Fibroblast of skin of scalp (primary cell): ENCODE measurements at regions not wholly inside any gene's neighbourhood (a gene's known extent, or its start where the extent isn't known, plus 50 kb on each side); places are given as distances from the start of the nearest gene placed in this dataset.
"Not testable (repeated sequence)": the region's sequence is repeated elsewhere in the genome, so short reads cannot be mapped to it uniquely, and the experiment has no call there.

Experiments
- DNase-seq: peaks from one replicate; pipeline ENCODE4 v3.0.0-alpha.2; 2013

- peak; percentile 33 for DNase-seq
These were observed 204.5 kb downstream of the ACKR3 start for GRCh38 chr2:236774171-236774570.

GRCh38 chr2:236775511-236775910, 205.9 kb downstream of the ACKR3 start:
- DNase-seq = no peak

- DNase-seq = no peak
These were observed 206.6 kb downstream of the ACKR3 start for GRCh38 chr2:236776206-236776605.

DNA sequence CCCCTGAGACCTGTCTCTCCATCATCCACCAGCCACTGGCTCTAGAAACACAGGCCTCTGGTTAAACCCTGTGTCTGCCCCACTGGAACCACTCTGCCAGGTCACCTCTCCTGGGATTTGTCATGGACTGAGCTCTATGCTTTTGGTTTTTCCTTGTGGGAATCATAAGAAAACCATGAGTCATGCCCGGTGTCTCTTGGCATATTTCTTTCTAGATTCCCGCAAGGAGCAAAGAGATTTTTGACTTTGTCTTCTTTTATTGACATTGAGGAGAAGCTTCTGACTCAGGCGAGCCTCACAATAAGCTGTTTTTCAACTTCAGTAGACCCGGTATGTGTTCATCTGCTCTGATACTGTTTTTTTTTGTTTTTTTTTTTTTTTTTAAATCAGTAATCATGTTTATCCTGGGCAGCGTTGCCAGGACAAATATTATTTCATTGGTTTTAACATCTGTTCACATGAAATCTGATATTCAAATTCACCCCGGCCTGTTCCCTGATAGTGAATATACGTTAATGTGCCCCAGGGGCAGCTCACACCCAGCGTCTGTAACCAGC, 207.1 kb downstream of the ACKR3 start:
- peak; percentile 96 for DNase-seq

DNA sequence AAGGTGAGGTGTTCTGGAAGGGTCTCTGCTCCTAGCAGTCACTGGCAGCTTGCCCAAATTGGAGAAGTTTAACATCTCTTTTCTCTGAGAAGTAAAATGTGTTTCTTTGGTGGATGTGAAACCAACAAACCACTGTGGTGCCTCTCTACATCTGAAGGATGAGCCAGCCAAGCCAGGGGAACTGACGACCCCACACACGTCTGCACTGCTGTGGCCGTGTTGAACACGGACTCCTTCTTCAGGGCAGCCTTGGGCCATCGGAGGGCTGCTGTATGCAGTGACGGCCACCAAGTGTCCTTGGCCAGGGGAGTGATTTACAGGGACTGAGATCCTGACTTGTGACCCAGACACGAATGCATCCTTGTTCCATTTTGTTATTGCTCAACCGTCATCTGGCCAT, 207.8 kb downstream of the ACKR3 start:
- no peak for DNase-seq

DNA sequence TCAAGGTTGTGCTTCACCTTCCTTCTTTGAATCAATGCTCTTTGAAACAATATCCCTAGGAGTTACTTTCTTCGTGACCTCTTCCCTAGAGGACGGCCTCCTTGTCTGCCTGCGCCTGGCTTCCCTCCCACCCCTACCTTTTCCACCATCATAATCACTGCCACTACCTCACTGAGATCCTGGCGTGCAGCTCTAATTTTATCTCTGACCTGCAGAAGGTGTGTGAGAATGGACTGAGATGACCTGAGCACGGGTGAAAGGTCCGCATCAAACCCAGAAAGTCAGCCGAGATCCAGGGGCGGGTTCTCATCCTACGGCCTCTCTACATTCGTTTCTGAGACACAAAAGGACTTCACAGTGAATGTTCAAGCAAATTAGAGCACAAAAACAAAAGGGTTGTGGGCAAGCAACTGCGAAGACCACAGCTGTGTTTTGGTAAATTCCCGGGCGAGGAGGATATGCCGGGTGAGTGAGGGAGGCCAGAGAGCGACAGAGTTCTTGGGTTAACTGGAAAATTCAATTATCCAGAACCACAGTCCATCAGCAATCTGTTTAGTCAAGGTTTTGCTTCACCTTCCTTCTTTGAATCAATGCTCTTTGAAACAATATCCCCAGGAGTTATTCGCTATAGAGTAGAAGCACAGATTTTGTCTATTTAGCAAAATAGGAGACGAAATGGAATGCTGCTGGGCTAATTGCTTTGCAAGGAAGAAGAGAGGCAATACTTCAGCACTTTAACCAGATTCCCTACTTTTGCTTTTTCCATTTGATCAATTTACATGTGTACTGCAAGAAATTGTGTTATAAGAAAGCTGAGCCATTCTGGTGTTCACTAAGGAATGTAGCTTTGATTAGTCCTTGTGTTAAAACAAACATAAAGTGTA, 212.6 kb downstream of the ACKR3 start:
- DNase-seq = no peak

GRCh38 chr2:236782938-236783337, 213.3 kb downstream of the ACKR3 start:
- DNase-seq = no peak

DNA sequence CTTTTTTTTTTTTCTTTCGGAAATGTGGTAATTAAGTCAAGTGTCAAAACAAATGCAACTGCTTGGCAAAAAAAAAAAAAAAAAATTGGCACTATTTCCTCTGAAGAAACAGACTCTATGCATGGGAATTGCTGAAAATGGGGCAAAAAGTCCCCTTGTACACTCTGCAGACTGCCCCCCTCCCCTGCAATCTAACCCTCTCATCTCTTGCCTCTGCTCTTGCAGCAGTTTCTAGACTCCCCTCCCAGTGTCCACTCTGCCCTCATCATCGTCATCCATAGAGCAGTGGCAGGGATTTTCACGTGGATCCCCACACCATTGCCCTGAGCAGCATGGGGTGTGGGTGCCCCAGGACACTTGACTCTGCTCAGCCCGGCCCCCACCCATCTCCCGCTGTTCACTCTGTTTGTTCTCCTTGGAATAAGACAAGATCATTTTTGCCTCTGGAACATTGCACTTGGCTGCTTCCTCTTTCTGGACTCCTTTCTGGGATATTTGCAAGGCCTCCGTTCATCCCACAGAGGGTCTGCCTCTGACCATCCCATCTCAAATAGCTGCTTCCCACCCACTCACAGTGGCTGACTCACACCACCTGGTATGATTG, 213.9 kb downstream of the ACKR3 start:
- DNase-seq = no peak

- DNase-seq = peak; percentile 50
These were observed 216.0 kb downstream of the ACKR3 start for GRCh38 chr2:236785611-236786057.

DNA sequence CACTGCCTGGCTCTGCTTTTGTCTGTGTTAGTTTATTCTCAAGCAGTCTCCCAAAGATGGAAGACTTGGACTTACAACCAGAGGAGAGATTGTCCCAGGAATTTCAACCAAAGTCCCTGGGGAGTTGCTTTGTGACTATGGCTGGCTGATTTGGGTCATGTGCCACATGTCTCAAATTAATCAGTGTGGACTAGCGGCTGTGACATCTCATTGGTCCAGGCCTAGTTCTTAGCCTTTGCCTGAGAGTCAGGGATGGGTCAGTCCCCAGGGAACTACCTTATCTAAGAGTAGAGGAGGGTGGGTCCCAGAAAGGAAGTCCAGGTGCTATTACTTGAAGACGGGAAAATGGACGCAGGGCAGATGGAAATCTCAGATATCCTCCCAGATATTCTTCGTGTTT, 217.1 kb downstream of the ACKR3 start:
- DNase-seq = peak; percentile 53

- not testable (repeated sequence) for DNase-seq
These were observed 217.8 kb downstream of the ACKR3 start for GRCh38 chr2:236787376-236787775.

- no peak for DNase-seq
These were observed 218.3 kb downstream of the ACKR3 start for GRCh38 chr2:236787885-236788284.

DNA sequence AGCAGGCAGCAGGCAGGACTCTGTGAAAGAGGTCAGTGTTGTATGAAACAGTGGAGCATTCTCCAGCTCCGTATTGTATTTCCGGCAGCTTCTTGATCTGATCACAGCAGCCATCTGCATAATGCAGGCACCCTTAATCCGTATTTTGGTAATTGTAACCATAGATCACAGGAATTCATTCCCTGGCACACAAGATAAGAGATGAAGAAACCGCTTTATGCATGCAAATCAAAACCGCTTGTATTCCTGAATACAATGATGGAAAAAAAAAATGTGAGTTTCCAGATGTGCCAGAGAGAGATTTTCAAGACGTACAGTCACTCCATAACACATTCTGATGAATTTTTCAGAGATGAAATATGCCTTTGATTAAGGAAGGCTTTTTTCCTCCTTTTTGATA, 221.3 kb downstream of the ACKR3 start:
- DNase-seq = peak; percentile 42

DNA sequence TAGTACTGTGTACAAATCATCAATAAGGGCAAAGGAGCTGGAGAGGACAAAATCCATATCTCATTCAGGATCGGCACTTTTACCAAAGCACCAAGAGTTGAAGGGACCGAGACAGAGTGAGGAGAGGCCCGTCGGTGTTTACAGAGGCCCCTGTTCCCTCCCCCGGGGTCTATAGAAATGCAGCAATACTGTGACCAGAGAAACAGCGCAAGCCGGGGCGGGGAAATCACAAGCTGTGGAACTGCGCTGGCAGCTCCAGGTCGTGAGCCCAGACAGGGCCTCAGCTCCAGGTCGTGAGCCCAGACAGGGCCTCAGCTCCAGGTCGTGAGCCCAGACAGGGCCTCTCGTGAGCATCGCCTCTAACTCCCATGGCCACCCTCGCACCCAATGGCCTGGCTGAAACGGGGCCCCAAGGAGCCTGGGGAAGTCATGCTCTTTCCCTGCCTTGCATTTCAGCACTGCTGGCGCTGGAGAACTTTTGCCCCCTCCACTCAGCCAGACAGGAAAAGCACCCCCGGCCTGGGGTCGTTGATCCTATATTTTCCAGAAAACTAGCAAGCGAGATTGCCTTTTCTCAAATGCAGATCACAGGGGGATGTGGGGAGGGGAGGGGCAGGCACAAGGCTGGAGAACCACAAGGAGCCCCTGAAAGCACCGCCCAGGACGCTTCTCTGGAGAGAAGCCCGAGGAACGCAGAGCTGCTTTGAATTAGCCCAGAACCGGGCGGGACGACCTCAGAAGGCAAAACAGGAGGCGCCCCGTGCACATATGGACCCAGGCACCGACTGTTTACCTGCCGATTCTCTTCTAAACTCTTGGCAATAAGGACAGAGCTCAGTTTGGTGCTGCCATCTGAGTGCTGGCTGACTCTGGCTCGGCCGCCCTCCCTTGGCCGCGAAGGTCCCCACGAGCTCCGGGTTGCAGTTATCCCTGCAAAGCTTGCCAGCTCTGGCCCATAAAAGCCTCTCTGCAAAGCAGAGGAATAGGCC, 223.7 kb downstream of the ACKR3 start:
- DNase-seq = peak; percentile 21

- peak; percentile 55 for DNase-seq
These were observed 224.7 kb downstream of the ACKR3 start for GRCh38 chr2:236794176-236794957.

DNA sequence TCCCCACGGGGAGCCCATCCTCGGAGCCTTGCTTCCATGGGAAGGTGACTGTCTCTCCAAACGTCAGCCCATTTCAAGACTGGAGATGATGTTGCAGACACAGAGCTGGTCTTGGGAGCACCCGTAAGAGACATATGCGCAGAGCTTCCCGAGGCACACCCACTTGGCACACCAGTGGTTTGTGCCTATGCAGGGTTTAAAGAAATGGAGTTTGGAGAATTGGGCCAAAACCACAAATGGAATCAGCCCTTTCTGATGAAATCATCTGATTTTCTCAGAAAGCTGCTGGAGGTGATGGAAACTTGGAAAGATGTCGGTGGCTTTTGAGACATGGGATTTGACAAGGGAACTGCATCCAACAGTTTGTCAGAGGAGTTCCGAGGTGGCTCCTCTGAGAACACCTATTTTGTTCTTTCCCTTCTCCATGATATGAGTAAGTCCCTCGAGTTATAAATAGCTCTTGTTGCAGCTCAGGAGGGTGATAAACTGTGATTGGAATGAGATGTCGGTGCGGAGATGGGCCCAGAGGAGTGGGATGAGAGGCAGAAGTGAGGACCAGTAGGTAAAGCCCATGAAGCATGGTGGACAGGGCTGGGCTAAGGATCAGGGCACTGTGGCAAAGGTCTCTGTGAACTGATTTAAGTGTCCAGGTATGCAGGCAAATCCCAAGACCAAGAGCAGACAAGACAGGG, 225.7 kb downstream of the ACKR3 start:
- peak; percentile 56 for DNase-seq

DNA sequence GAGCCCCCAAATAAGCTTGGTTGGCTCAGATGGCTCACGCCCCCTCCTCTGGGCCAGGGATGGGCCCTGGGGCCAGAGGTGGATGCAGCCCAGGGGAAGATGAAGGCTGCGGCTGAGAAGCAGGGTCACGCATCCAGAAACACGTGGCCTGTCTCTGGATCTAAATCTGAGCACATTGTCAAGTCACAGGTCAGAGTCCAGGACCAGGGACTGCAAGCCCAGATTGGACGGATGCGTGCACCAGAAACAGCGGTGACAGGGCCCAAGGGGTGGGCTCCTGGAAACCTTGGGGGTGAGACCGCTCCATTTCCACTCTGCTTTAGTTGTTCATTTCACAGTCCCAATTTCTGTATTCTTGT, 226.2 kb downstream of the ACKR3 start:
- DNase-seq = no peak

GRCh38 chr2:236796236-236796635, 226.6 kb downstream of the ACKR3 start:
- DNase-seq = no peak

DNA sequence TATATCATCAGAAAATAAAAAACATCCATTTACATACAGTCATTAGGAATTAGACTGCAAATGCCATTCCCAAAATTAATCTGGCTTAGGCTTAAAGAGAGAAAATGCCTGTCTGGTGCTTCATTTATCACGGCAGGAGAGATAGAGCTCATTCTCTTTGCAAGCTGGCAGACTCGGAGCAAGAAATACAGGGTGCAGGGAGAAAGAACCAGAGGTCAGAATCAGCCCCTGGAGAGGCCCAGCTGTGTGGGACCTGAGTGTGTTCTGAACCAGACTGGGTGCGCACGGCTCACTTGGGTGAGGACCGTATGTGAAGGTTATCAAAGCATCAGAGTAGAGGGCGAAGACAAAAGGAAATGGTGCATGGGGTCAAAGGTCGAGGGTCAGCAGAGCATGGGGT, 227.8 kb downstream of the ACKR3 start:
- no peak for DNase-seq

DNA sequence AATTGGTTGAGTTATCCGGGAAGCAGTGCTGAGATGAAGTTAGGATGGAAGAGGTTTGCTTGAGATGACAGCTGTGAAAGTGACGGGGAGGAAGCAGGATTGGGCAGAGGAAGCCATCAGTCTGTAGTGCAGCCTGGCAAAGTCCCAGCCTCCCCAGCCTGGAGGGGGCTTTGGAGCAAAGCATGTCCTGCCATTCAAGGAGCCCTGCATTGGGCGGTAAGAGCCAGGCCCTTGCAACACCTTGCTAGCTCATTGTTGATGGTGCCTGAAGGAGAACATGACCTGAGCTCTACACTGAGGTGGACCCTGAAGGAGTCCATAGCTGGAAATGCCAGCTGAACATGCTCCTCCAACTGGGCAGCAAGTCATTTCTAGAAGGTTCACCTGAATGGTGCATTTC, 228.9 kb downstream of the ACKR3 start:
- DNase-seq = no peak

- no peak for DNase-seq
These were observed 229.9 kb downstream of the ACKR3 start for GRCh38 chr2:236799391-236800026.
